HEK293T (cell line): ENCODE measurements at regions not wholly inside any gene's neighbourhood (a gene's known extent, or its start where the extent isn't known, plus 50 kb on each side); places are given as distances from the start of the nearest gene placed in this dataset.

ENCODE experiments used
- CTCF ChIA-PET: fragments of 350-600 bp; formaldehyde crosslinking; extraction: SDS; loops from one replicate; lab custom pipeline; 2021; ENCODE audit warnings: antibody characterized with exemption, inconsistent platforms; lab: Yijun Ruan, JAX
- POLR2A ChIA-PET: fragments of 350-600 bp; formaldehyde crosslinking; extraction: SDS; loops from one replicate; lab custom pipeline; 2020; ENCODE audit warnings: antibody characterized with exemption, inconsistent platforms; lab: Yijun Ruan, JAX
- DNase-seq: peaks from one replicate; pipeline ENCODE4 v3.0.0; 2012; ENCODE audit warnings: mixed read lengths; ENCODE audit errors: extremely low spot score
- ARNT ChIP-seq: fragments of 450-650 bp; IDR thresholded peaks from 2 replicates; pipeline ENCODE4 v1.6.1; 2017; ENCODE audit warnings: mild to moderate bottlenecking
- BHLHE40 ChIP-seq: fragments of 450-650 bp; IDR thresholded peaks from 2 replicates; pipeline ENCODE4 v1.6.1; 2016; ENCODE audit warnings: mild to moderate bottlenecking, moderate library complexity, borderline replicate concordance
- CTBP1 ChIP-seq: fragments of 450-650 bp; IDR thresholded peaks from 2 replicates; pipeline ENCODE4 v1.6.1; 2016; ENCODE audit warnings: borderline replicate concordance
- ELF4 ChIP-seq: fragments of 450-650 bp; IDR thresholded peaks from 2 replicates; pipeline ENCODE4 v1.6.1; 2017; ENCODE audit warnings: antibody characterized with exemption
- FOXA1 ChIP-seq: fragments of 450-650 bp; IDR thresholded peaks from 2 replicates; pipeline ENCODE4 v1.6.1; 2016; ENCODE audit warnings: mild to moderate bottlenecking
- FOXK2 ChIP-seq: fragments of 450-650 bp; IDR thresholded peaks from 2 replicates; pipeline ENCODE4 v1.6.1; 2016; ENCODE audit warnings: mild to moderate bottlenecking
- FOXM1 ChIP-seq: fragments of 450-650 bp; IDR thresholded peaks from 2 replicates; pipeline ENCODE4 v1.6.1; 2017; ENCODE audit warnings: mild to moderate bottlenecking, borderline replicate concordance
- HDGF ChIP-seq: fragments of 450-650 bp; IDR thresholded peaks from 2 replicates; pipeline ENCODE4 v1.6.1; 2017; ENCODE audit warnings: antibody characterized with exemption, borderline replicate concordance
- L3MBTL2 ChIP-seq: fragments of 450-650 bp; conservative IDR thresholded peaks from 2 replicates; pipeline ENCODE4 v1.6.1; 2016; ENCODE audit warnings: mild to moderate bottlenecking
- LEF1 ChIP-seq: fragments of 450-650 bp; IDR thresholded peaks from 2 replicates; pipeline ENCODE4 v1.6.1; 2017; ENCODE audit warnings: mild to moderate bottlenecking, borderline replicate concordance
- NFRKB ChIP-seq: fragments of 450-650 bp; IDR thresholded peaks from 2 replicates; pipeline ENCODE4 v1.6.1; 2016; ENCODE audit warnings: mild to moderate bottlenecking, moderate library complexity
- PKNOX1 ChIP-seq: fragments of 450-650 bp; IDR thresholded peaks from 2 replicates; pipeline ENCODE4 v1.6.1; 2016
- SP1 ChIP-seq: fragments of 450-650 bp; IDR thresholded peaks from 2 replicates; pipeline ENCODE4 v1.6.1; 2017
- SUZ12 ChIP-seq: fragments of 450-650 bp; IDR thresholded peaks from 2 replicates; pipeline ENCODE4 v1.6.1; 2016; ENCODE audit warnings: mild to moderate bottlenecking
- TARDBP ChIP-seq: fragments of 450-650 bp; IDR thresholded peaks from 2 replicates; pipeline ENCODE4 v1.6.1; 2016
- ZNF384 ChIP-seq: fragments of 450-650 bp; IDR thresholded peaks from 2 replicates; pipeline ENCODE4 v1.6.1; 2016

GRCh38 chr12:66960006-66960405 lies 281.1 kb upstream of the GRIP1 start:
- ChIA-PET POLR2A (no interaction called here), CTCF (no interaction called here)
- no peak for DNase-seq
- TF ChIP-seq ARNT = no peak

DNA sequence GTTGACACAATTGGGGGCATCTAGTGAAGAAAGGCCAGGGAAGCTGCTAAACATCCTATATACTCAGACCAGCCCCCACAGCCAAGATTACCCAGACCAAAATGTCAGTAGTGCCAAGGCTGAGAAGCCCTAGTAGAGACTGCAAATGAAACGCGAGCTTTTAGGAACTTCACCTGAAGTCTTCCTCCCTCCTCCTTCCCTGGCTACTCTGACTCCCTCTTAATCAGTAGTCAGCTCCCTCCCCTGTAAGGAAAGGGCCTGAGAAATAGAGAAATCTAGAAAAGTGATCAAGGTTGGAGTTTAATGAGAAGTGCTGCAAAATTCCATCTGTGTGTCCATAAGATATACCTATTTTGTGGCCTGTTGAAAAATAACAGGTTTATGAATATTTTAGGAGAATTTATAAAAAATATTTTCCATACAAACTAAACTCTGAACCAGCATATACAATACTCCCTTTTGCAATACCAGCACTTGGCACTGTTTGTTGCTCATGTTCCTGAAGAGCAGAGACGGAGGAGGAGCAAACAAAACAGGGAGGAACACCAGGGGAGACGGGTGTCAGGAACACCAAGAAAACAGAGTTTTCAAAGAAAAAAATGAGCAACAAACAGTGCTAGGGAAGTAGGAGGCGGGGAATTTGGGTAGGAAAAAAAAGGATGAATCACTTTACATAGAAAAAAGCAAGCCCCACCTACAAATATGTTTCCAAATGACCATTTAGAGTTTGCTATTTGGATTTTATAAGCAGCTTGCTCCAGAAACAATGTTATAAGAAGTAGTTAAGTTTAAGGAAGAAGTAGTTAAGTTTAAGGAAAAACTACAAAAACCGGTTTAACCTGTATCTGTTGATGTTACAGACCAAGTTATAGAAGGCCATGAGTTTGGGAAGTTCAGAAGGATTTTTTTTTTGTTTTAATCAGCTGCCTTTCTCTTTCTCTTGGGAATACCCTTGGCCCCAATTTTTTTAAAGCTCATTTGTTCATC lies 282.1 kb upstream of the GRIP1 start:
- DNase-seq = no peak
- CTCF ChIA-PET = no interaction called here
- TF ChIP-seq ZNF384 = no peak
- TF ChIP-seq SUZ12 = no peak
- TF ChIP-seq LEF1 = no peak
- POLR2A ChIA-PET = no interaction called here

DNA sequence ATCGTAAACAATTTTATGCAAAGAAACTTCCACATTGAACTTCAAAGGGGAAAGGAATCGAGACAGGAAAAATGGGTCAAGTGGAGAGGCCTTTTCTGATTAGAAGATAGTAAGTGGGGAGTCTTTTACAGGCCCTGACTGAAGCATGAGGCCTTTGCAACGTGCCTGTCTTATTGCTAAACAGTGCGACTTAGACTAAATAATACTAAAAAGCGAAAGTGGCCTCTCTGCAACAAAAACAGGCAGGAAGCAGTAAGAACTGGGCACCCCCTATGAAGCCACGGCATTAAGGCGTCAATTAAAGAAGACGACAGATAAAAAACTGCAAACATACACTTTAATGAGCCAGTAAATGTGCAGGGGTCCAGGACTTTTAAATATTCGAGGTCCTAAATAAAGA lies 283.4 kb upstream of the GRIP1 start:
- ChIA-PET CTCF (no interaction called here), POLR2A (no interaction called here)
- TF ChIP-seq NFRKB (no peak), ELF4 (no peak), HDGF (no peak), L3MBTL2 (0 out of 2 replicates have a peak, but pooled peaks have one; percentile 12), ARNT (no peak)
- DNase-seq = no peak

- DNase-seq = no peak
- no peak for TF ChIP-seq CTBP1
- no peak for TF ChIP-seq ELF4
- no peak for TF ChIP-seq LEF1
- ChIA-PET CTCF (no interaction called here), POLR2A (no interaction called here)
These were observed 285.0 kb upstream of the GRIP1 start for GRCh38 chr12:66963901-66964300.

GRCh38 chr12:66964629-66965028 lies 285.8 kb upstream of the GRIP1 start:
- ChIA-PET CTCF (no interaction called here), POLR2A (no interaction called here)
- DNase-seq = no peak
- no peak for TF ChIP-seq TARDBP
- TF ChIP-seq ZNF384 = no peak

DNA sequence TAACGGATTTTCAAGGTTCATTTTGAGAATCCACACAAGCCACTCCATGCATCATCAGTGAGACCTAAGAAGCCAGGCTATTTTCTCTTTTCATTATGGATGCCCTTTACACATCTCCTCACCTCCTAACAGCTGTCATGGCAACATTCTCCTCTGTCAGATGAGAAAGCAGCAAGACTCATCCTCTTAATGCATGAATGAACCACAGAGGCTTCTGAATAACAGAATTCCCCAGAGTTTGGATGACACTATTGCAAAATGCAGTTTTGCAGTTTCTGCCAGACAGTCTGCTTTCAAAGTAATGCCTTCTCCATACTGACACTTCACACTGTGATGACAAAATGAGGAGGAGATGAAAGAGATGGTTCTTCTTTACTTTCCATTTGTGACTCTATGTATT lies 286.7 kb upstream of the GRIP1 start:
- CTCF ChIA-PET = no interaction called here

GRCh38 chr12:66971816-66972215 lies 292.9 kb upstream of the GRIP1 start:
- CTCF ChIA-PET = no interaction called here
- DNase-seq = no peak
- TF ChIP-seq ARNT (no peak), ELF4 (no peak), SP1 (no peak), NFRKB (no peak), HDGF (no peak), LEF1 (no peak), FOXA1 (no peak), CTBP1 (no peak), PKNOX1 (no peak)
- POLR2A ChIA-PET = no interaction called here

More for the DNA sequence above, 286.7 kb upstream of the GRIP1 start:
- TF ChIP-seq SUZ12 (no peak), CTBP1 (no peak), PKNOX1 (no peak)
- DNase-seq = no peak
- POLR2A ChIA-PET = no interaction called here

- no peak for DNase-seq
- CTCF ChIA-PET = no interaction called here
- POLR2A ChIA-PET = no interaction called here
- no peak for TF ChIP-seq SP1
- no peak for TF ChIP-seq ELF4
- TF ChIP-seq HDGF = no peak
- no peak for TF ChIP-seq L3MBTL2
- no peak for TF ChIP-seq PKNOX1
- no peak for TF ChIP-seq ZNF384
- no peak for TF ChIP-seq LEF1
- TF ChIP-seq SUZ12 = no peak
- TF ChIP-seq FOXK2 = no peak
- TF ChIP-seq ARNT = no peak
- TF ChIP-seq BHLHE40 = no peak
- TF ChIP-seq FOXA1 = no peak
- no peak for TF ChIP-seq FOXM1
- no peak for TF ChIP-seq NFRKB
- TF ChIP-seq TARDBP = no peak
- TF ChIP-seq CTBP1 = no peak
These were observed 292.6 kb upstream of the CAND1 start for GRCh38 chr12:66976526-66976925.
